T-cell (primary cell): ENCODE measurements at regions not wholly inside any gene's neighbourhood (a gene's known extent, or its start where the extent isn't known, plus 50 kb on each side); places are given as distances from the start of the nearest gene placed in this dataset.

Experiments used
- ATAC-seq, 4 experiments: fragments of 200-7000 bp in 3 of 4; fragments of 150-1000 bp in 1 of 4; cut with Tn5 transposase; replicated peaks in 1 of 4; 1 replicate in 3 of 4; 2 replicates in 1 of 4; pipeline ENCODE4 v1.10.0; 2021; ENCODE audit warnings: moderate library complexity in 3 of 4, mild to moderate bottlenecking in 2 of 4, moderate number of reproducible peaks in 1 of 4
- CTCF ChIA-PET, 2 donors: fragments of 300-600 bp; sonication (Branson Sonifier 250); formaldehyde crosslinking; loops; one replicate each; lab custom pipeline; 2022; ENCODE audit warnings: antibody characterized with exemption in 2 of 2; lab: Charles Lee
- POLR2A ChIA-PET, 2 donors: fragments of 300-600 bp; sonication (Branson Sonifier 250); formaldehyde crosslinking; loops; one replicate each; lab custom pipeline; 2022; ENCODE audit warnings: antibody characterized with exemption in 2 of 2; lab: Charles Lee
- DNase-seq, 35 experiments: peaks; one replicate each; pipeline versions ENCODE4 v3.0.0 to v3.0.0-alpha.2; 2013 to 2023
- H3K27ac ChIP-seq: one replicate; pipeline ENCODE4 v1.5.1; 2013; ENCODE audit warnings: low read length
- H3K27me3 ChIP-seq, 2 experiments: replicated peaks in 1 of 2; 1 replicate in 1 of 2; 2 replicates in 1 of 2; pipeline versions ENCODE4 v1.6.1 to v1.7.0; 2013; ENCODE audit warnings: low read length in 1 of 2, mixed read lengths in 1 of 2; ENCODE audit not compliant: control insufficient read depth in 2 of 2, insufficient read depth in 2 of 2; ENCODE audit errors: extremely low read depth in 1 of 2
- H3K36me3 ChIP-seq, 2 donors: 1 replicate in 1 of 2; 2 replicates in 1 of 2; pipeline versions ENCODE4 v1.6.1 to v1.7.0; 2013; ENCODE audit warnings: low read length in 1 of 2; ENCODE audit not compliant: control insufficient read depth in 2 of 2, insufficient read depth in 1 of 2; ENCODE audit errors: extremely low read depth in 1 of 2
- H3K4me1 ChIP-seq, 2 experiments: 1 replicate in 1 of 2; 2 replicates in 1 of 2; pipeline versions ENCODE4 v1.6.1 to v1.7.0; 2013; ENCODE audit warnings: low read length in 2 of 2, mixed read lengths in 1 of 2; ENCODE audit not compliant: insufficient read depth in 2 of 2, control insufficient read depth in 1 of 2; ENCODE audit errors: extremely low read depth in 1 of 2
- H3K4me3 ChIP-seq, 2 donors: 1 replicate in 1 of 2; 2 replicates in 1 of 2; pipeline versions ENCODE4 v1.5.1 to v1.7.0; 2013; ENCODE audit warnings: mild to moderate bottlenecking in 2 of 2, low read length in 1 of 2, moderate library complexity in 1 of 2; ENCODE audit not compliant: control insufficient read depth in 1 of 2; ENCODE audit errors: extremely low read depth in 1 of 2
- H3K9me3 ChIP-seq: 2 replicates; pipeline ENCODE4 v1.7.0; 2013
- H3K27ac Mint-ChIP-seq, 2 donors: one replicate each; pipeline ENCODE4 v1.8.0; 2020 to 2021; ENCODE audit warnings: mild to moderate bottlenecking in 2 of 2, mixed read lengths in 2 of 2
- H3K27me3 Mint-ChIP-seq, 2 donors: one replicate each; pipeline ENCODE4 v1.8.0; 2021 to 2022; ENCODE audit warnings: mixed read lengths in 2 of 2
- H3K36me3 Mint-ChIP-seq: one replicate; pipeline ENCODE4 v1.8.0; 2021; ENCODE audit warnings: mixed read lengths
- H3K4me1 Mint-ChIP-seq, 3 donors: one replicate each; pipeline ENCODE4 v1.8.0; 2020 to 2022; ENCODE audit warnings: mixed read lengths in 3 of 3, mild to moderate bottlenecking in 1 of 3
- H3K4me3 Mint-ChIP-seq, 3 donors: one replicate each; pipeline ENCODE4 v1.8.0; 2020 to 2022; ENCODE audit warnings: mild to moderate bottlenecking in 3 of 3, mixed read lengths in 3 of 3, moderate library complexity in 3 of 3
- H3K9me3 Mint-ChIP-seq, 3 donors: one replicate each; pipeline ENCODE4 v1.8.0; 2020 to 2022; ENCODE audit warnings: mixed read lengths in 3 of 3
- WGBS: methylation state at CpG from one replicate; pipeline ENCODE4 v1.1.5; 2013; ENCODE audit warnings: missing lambda C conversion rate; ENCODE audit not compliant: insufficient coverage; 5-methylcytosine and 5-hydroxymethylcytosine counted together

GRCh38 chr4:173752610-173753230 lies 222.7 kb upstream of the HAND2 start:
- peaks cover 0 to 4% of the 10 kb centered on the region in 2 donors for H3K27me3 Mint-ChIP-seq
- H3K36me3 Mint-ChIP-seq = no peaks in the 10 kb centered on the region
- H3K9me3 Mint-ChIP-seq = peaks cover 0 to 4% (median 0%) of the 10 kb centered on the region in 3 donors
- Histone ChIP-seq H3K27ac (no peak overlapping the region), H3K9me3 (no peaks in the 10 kb centered on the region), H3K27me3 (no peaks in the 10 kb centered on the region), H3K36me3 (no peaks in the 10 kb centered on the region), H3K4me1 (no peaks in the 10 kb centered on the region), H3K4me3 (no peak overlapping the region)
- WGBS = 69% methylated on average over 3 of the region's 7 CpGs
- CTCF ChIA-PET = no interaction called here
- POLR2A ChIA-PET = no interaction called here
- ATAC-seq (no peak), DNase-seq (peak in 1 of 35 experiments; percentile 20)
- no peak overlapping the region for H3K27ac Mint-ChIP-seq
- H3K4me3 Mint-ChIP-seq = no peak overlapping the region
- H3K4me1 Mint-ChIP-seq = no peaks in the 10 kb centered on the region

- H3K27ac Mint-ChIP-seq = no peak overlapping the region
- no peaks in the 10 kb centered on the region for H3K36me3 ChIP-seq
- DNase-seq (no peak), ATAC-seq (no peak)
- H3K9me3 ChIP-seq = no peaks in the 10 kb centered on the region
- ChIA-PET CTCF (no interaction called here), POLR2A (no interaction called here)
- no CpG with 5 or more reads among the region's 1 CpG for WGBS
- peaks cover 0 to 4% (median 0%) of the 10 kb centered on the region in 3 donors for H3K9me3 Mint-ChIP-seq
- H3K4me1 Mint-ChIP-seq = no peaks in the 10 kb centered on the region
- H3K27me3 ChIP-seq = peaks cover 0 to 4% of the 10 kb centered on the region in 2 experiments
- no peak overlapping the region for H3K4me3 Mint-ChIP-seq
- no peak overlapping the region for H3K27ac ChIP-seq
- no peaks in the 10 kb centered on the region for H3K36me3 Mint-ChIP-seq
- H3K27me3 Mint-ChIP-seq = peaks cover 0 to 4% of the 10 kb centered on the region in 2 donors
- H3K4me3 ChIP-seq = no peak overlapping the region
- no peaks in the 10 kb centered on the region for H3K4me1 ChIP-seq
These were observed 218.3 kb upstream of the HAND2 start for GRCh38 chr4:173748353-173748752.

DNA sequence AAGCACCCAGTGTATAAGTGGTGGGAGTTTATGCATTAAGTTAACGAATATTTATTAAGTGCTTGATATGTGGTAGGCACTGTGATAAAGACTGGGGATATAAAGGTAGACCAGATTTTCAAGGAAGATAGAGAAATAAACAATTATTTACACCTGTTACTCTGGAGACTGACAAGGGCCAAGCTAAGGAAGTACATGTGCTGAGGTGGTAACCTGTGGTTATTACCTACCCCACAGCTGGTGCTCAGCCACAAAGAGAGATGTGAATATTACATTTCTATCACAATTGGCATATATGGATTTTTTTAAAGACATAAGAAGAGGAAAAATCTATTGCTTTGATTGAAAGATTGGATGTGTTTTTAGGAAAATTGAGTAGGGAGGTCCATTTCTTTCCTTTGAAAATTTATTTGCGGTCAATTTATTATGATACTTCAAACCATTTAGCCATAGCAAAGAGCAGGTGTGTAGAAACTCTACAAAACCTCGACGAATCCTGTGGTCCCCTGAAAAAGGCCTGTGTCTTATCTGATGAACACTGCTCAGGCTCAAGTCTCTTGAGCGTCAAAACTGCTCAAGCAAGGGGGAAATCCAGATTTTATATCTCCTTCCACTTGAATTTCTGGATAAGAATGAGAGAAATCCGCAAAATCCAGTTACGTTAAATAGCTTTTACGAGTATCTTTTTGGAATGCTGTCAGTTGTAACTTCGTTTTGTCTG lies 217.7 kb upstream of the HAND2 start:
- no peaks in the 10 kb centered on the region for H3K4me1 Mint-ChIP-seq
- no peak overlapping the region for H3K4me3 ChIP-seq
- no peaks in the 10 kb centered on the region for H3K36me3 Mint-ChIP-seq
- WGBS = 68% methylated on average over 6 of the region's 9 CpGs
- H3K9me3 Mint-ChIP-seq = peaks cover 0 to 4% (median 0%) of the 10 kb centered on the region in 3 donors
- H3K4me1 ChIP-seq = no peaks in the 10 kb centered on the region
- peaks cover 0 to 4% of the 10 kb centered on the region in 2 donors for H3K27me3 Mint-ChIP-seq
- ATAC-seq (no peak), DNase-seq (no peak)
- H3K27ac Mint-ChIP-seq = no peak overlapping the region
- no peak overlapping the region for H3K27ac ChIP-seq
- H3K36me3 ChIP-seq = no peaks in the 10 kb centered on the region
- ChIA-PET POLR2A (no interaction called here), CTCF (no interaction called here)
- no peak overlapping the region for H3K4me3 Mint-ChIP-seq
- peaks cover 0 to 4% of the 10 kb centered on the region in 2 experiments for H3K27me3 ChIP-seq
- no peaks in the 10 kb centered on the region for H3K9me3 ChIP-seq

DNA sequence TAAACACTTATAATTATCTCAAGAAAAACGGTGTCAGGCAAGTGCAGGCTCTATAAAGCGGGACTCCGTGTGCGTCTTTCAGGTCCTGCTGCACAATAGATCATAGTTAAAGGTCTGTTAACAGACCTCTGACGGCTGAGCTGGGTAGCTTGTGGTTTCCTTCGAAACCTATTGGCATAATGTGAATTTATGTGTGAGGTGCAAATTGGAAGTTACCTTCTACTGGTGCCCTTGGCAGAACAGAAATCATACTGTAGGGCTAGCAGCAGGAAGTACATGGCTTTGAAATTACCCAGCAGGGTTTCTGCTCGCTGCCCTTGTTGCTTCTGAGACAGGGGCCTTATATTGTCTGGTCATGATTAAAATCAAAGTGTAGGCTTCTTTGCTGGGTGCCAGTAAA lies 216.4 kb upstream of the HAND2 start:
- Histone ChIP-seq H3K4me1 (no peaks in the 10 kb centered on the region), H3K27me3 (peaks cover 0 to 4% of the 10 kb centered on the region in 2 experiments), H3K27ac (no peak overlapping the region), H3K9me3 (no peaks in the 10 kb centered on the region), H3K36me3 (no peaks in the 10 kb centered on the region), H3K4me3 (no peak overlapping the region)
- DNase-seq = no peak
- H3K9me3 Mint-ChIP-seq = no peaks in the 10 kb centered on the region
- ChIA-PET POLR2A (no interaction called here), CTCF (interaction anchor here in 1 of 2 donors (0.7 kb wide), 1 partner anchor 453 kb away, joined by 3 read pairs; no protein-coding TSS in a partner anchor)
- WGBS = 46% methylated on average over 3 of the region's 7 CpGs
- no peak for ATAC-seq
- H3K27me3 Mint-ChIP-seq = no peaks in the 10 kb centered on the region
- no peaks in the 10 kb centered on the region for H3K4me1 Mint-ChIP-seq
- H3K27ac Mint-ChIP-seq = no peak overlapping the region
- no peaks in the 10 kb centered on the region for H3K36me3 Mint-ChIP-seq
- H3K4me3 Mint-ChIP-seq = no peak overlapping the region

DNA sequence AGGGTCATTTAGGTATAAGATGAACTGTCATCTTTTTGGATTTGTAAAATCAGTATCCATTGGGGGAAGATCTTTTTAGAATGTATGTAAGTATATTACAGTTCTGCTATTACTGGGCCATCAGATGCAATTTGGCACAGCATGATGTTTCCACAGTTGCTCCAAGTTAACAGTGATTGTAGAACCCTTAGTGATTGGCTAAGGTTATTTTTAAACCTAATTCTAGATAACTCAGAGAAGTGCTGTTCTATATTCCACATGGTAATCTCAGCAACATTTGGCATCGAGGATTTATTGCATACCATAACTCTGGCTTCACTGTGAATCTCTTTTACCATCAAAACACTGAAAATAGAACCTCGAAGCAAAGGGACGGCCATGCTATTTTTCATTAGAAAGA lies 215.7 kb upstream of the HAND2 start:
- Histone ChIP-seq H3K9me3 (no peaks in the 10 kb centered on the region), H3K4me3 (no peak overlapping the region), H3K27me3 (peaks cover 0 to 4% of the 10 kb centered on the region in 2 experiments), H3K36me3 (no peaks in the 10 kb centered on the region), H3K4me1 (no peaks in the 10 kb centered on the region), H3K27ac (no peak overlapping the region)
- Mint-ChIP-seq H3K4me1 (no peaks in the 10 kb centered on the region), H3K27ac (no peak overlapping the region), H3K36me3 (no peaks in the 10 kb centered on the region), H3K27me3 (no peaks in the 10 kb centered on the region), H3K9me3 (no peaks in the 10 kb centered on the region), H3K4me3 (no peak overlapping the region)
- WGBS = no CpG with 5 or more reads among the region's 3 CpGs
- DNase-seq = no peak
- ATAC-seq = no peak
- CTCF ChIA-PET = no interaction called here
- POLR2A ChIA-PET = no interaction called here

DNA sequence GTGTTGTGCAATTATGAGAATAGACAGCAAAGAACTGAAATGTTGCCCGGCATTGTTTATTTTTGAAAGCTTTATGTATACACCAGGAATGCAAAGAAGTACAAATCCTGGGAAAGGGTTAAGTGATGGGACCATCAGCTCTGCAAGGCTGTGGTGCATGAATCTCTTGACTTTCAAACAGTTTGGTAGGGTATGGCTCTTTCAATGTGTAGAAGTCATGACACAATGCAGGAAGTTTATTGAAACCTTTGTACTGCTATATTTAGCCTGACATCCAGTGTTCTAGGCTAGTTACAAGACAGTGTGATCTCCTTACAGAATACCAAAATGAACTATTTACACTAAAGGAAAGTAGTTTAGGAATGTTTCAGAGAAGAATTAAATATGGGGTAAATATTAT lies 206.8 kb upstream of the HAND2 start:
- H3K27ac ChIP-seq = no peak overlapping the region
- no peaks in the 10 kb centered on the region for H3K4me1 Mint-ChIP-seq
- H3K27me3 Mint-ChIP-seq = peaks cover 0 to 4% of the 10 kb centered on the region in 2 donors

More for the DNA sequence above, 206.8 kb upstream of the HAND2 start:
- no peaks in the 10 kb centered on the region for H3K27me3 ChIP-seq
- no peak for DNase-seq
- H3K36me3 Mint-ChIP-seq = no peaks in the 10 kb centered on the region
- no peaks in the 10 kb centered on the region for H3K9me3 Mint-ChIP-seq
- H3K4me3 ChIP-seq = no peak overlapping the region
- H3K4me3 Mint-ChIP-seq = no peak overlapping the region
- POLR2A ChIA-PET = no interaction called here
- CTCF ChIA-PET = no interaction called here
- 86% methylated on average over 1 of the region's 1 CpG for WGBS
- no peaks in the 10 kb centered on the region for H3K4me1 ChIP-seq
- no peaks in the 10 kb centered on the region for H3K36me3 ChIP-seq
- H3K9me3 ChIP-seq = no peaks in the 10 kb centered on the region
- ATAC-seq = no peak
- no peak overlapping the region for H3K27ac Mint-ChIP-seq
